Trophoblast cell (in vitro differentiated cells and primary cell): ENCODE measurements at regions not wholly inside any gene's neighbourhood (a gene's known extent, or its start where the extent isn't known, plus 50 kb on each side); places are given as distances from the start of the nearest gene placed in this dataset.

Experiments
- DNase-seq, 2 donors: peaks; one replicate each; pipeline ENCODE4 v3.0.0-alpha.2; 2016
- H2AFZ ChIP-seq: 2 replicates; pipeline ENCODE4 v1.6.1; 2013; ENCODE audit warnings: low read length, moderate library complexity, mild to moderate bottlenecking; ENCODE audit not compliant: insufficient read depth, poor library complexity
- H2AK5ac ChIP-seq: 2 replicates; pipeline ENCODE4 v1.6.1; 2013; ENCODE audit warnings: mild to moderate bottlenecking, low read length
- H2BK120ac ChIP-seq: 2 replicates; pipeline ENCODE4 v1.6.1; 2013; ENCODE audit warnings: low read length, mild to moderate bottlenecking, moderate library complexity; ENCODE audit not compliant: insufficient read depth, poor library complexity
- H2BK12ac ChIP-seq: 2 replicates; pipeline ENCODE4 v1.6.1; 2013; ENCODE audit warnings: mild to moderate bottlenecking, low read length, moderate library complexity
- H2BK5ac ChIP-seq: 2 replicates; pipeline ENCODE4 v1.6.1; 2013; ENCODE audit warnings: low read length, low read depth, moderate library complexity, mild to moderate bottlenecking; ENCODE audit not compliant: poor library complexity
- H3K14ac ChIP-seq: 2 replicates; pipeline ENCODE4 v1.6.1; 2013; ENCODE audit warnings: mild to moderate bottlenecking, low read length
- H3K18ac ChIP-seq: 2 replicates; pipeline ENCODE4 v1.6.1; 2013; ENCODE audit warnings: mild to moderate bottlenecking, low read length
- H3K23ac ChIP-seq: 2 replicates; pipeline ENCODE4 v1.6.1; 2013; ENCODE audit warnings: low read length
- H3K27ac ChIP-seq: 2 replicates; pipeline ENCODE4 v1.5.1; 2013; ENCODE audit warnings: low read depth, mild to moderate bottlenecking, inconsistent platforms, low read length, moderate library complexity
- H3K27me3 ChIP-seq: 2 replicates; pipeline ENCODE4 v1.6.1; 2013; ENCODE audit warnings: inconsistent platforms, mild to moderate bottlenecking, low read length, moderate library complexity; ENCODE audit not compliant: insufficient read depth
- H3K36me3 ChIP-seq, 2 experiments: 1 replicate in 1 of 2; 2 replicates in 1 of 2; pipeline ENCODE4 v1.6.1; 2013; ENCODE audit warnings: low read length in 2 of 2, mild to moderate bottlenecking in 2 of 2, moderate library complexity in 1 of 2; ENCODE audit not compliant: insufficient read depth in 2 of 2, control insufficient read depth in 1 of 2
- H3K4ac ChIP-seq: 2 replicates; pipeline ENCODE4 v1.6.1; 2013; ENCODE audit warnings: low read depth, mild to moderate bottlenecking, low read length, moderate library complexity
- H3K4me1 ChIP-seq, 2 experiments: 1 replicate in 1 of 2; 2 replicates in 1 of 2; pipeline ENCODE4 v1.6.1; 2013; ENCODE audit warnings: low read length in 2 of 2, mild to moderate bottlenecking in 2 of 2, moderate library complexity in 1 of 2; ENCODE audit not compliant: insufficient read depth in 2 of 2, control insufficient read depth in 1 of 2
- H3K4me2 ChIP-seq: 2 replicates; pipeline ENCODE4 v1.6.1; 2013; ENCODE audit warnings: inconsistent platforms, mild to moderate bottlenecking, low read length, moderate library complexity
- H3K4me3 ChIP-seq: 2 replicates; pipeline ENCODE4 v1.5.1; 2013; ENCODE audit warnings: mild to moderate bottlenecking, low read depth, low read length, inconsistent platforms
- H3K79me1 ChIP-seq: one replicate; pipeline ENCODE4 v1.6.1; 2013; ENCODE audit warnings: low read length
- H3K79me2 ChIP-seq: 2 replicates; pipeline ENCODE4 v1.6.1; 2013; ENCODE audit warnings: low read length, mild to moderate bottlenecking; ENCODE audit not compliant: control insufficient read depth, insufficient read depth, poor library complexity
- H3K9ac ChIP-seq: 2 replicates; pipeline ENCODE4 v1.6.1; 2013; ENCODE audit warnings: mild to moderate bottlenecking, low read length
- H3K9me3 ChIP-seq: 2 replicates; pipeline ENCODE4 v1.6.1; 2013; ENCODE audit warnings: low read depth, mild to moderate bottlenecking, control low read depth, inconsistent platforms, low read length; ENCODE audit not compliant: insufficient read depth
- H4K12ac ChIP-seq: 2 replicates; pipeline ENCODE4 v1.6.1; 2013; ENCODE audit warnings: low read depth, mild to moderate bottlenecking, low read length, moderate library complexity
- H4K8ac ChIP-seq: 2 replicates; pipeline ENCODE4 v1.6.1; 2013; ENCODE audit warnings: low read depth, mild to moderate bottlenecking, low read length, moderate library complexity
- H4K91ac ChIP-seq: one replicate; pipeline ENCODE4 v1.6.1; 2013; ENCODE audit warnings: low read depth, mild to moderate bottlenecking, low read length, moderate library complexity
- WGBS: extraction: QIAGEN DNeasy Blood & Tissue Kit; methylation state at CpG from one replicate; pipeline ENCODE4 v1.1.7; 2013; ENCODE audit warnings: missing lambda C conversion rate; ENCODE audit not compliant: insufficient read length, insufficient coverage; ENCODE audit errors: extremely low coverage; 5-methylcytosine and 5-hydroxymethylcytosine counted together

GRCh38 chr22:49650336-49651241 lies 177.1 kb downstream of the BRD1 start:
- H3K27me3 ChIP-seq, result no peaks in the 10 kb centered on the region
- no peak overlapping the region for H3K4me2 ChIP-seq
- WGBS, result no CpG with 5 or more reads among the region's 32 CpGs
- no peak overlapping the region for H3K14ac ChIP-seq
- H4K8ac ChIP-seq, result no peak overlapping the region
- H2AFZ ChIP-seq, result no peak overlapping the region
- no peak overlapping the region for H4K12ac ChIP-seq
- H2BK120ac ChIP-seq, result no peak overlapping the region
- no peak for DNase-seq
- H2BK5ac ChIP-seq, result no peak overlapping the region
- H4K91ac ChIP-seq, result no peak overlapping the region
- no peak overlapping the region for H3K23ac ChIP-seq
- H2AK5ac ChIP-seq, result no peak overlapping the region
- H3K4me3 ChIP-seq, result no peak overlapping the region
- H3K18ac ChIP-seq, result no peak overlapping the region
- no peak overlapping the region for H3K4ac ChIP-seq
- H3K36me3 ChIP-seq, result no peaks in the 10 kb centered on the region
- H3K9me3 ChIP-seq, result no peaks in the 10 kb centered on the region
- H2BK12ac ChIP-seq, result no peak overlapping the region
- no peaks in the 10 kb centered on the region for H3K4me1 ChIP-seq
- H3K79me2 ChIP-seq, result no peaks in the 10 kb centered on the region
- no peak overlapping the region for H3K9ac ChIP-seq
- H3K79me1 ChIP-seq, result no peaks in the 10 kb centered on the region
- no peak overlapping the region for H3K27ac ChIP-seq

GRCh38 chr22:49649166-49650068 lies 178.3 kb downstream of the BRD1 start:
- Histone ChIP-seq H3K79me1 (no peaks in the 10 kb centered on the region), H3K27me3 (no peaks in the 10 kb centered on the region), H3K4me1 (no peaks in the 10 kb centered on the region), H2BK12ac (no peak overlapping the region), H3K9me3 (no peaks in the 10 kb centered on the region), H3K79me2 (no peaks in the 10 kb centered on the region), H3K27ac (no peak overlapping the region), H2BK5ac (no peak overlapping the region), H3K36me3 (no peaks in the 10 kb centered on the region), H4K91ac (no peak overlapping the region), H3K4me3 (no peak overlapping the region), H3K9ac (no peak overlapping the region), H2BK120ac (no peak overlapping the region), H4K12ac (no peak overlapping the region), H3K23ac (no peak overlapping the region), H3K18ac (no peak overlapping the region), H3K14ac (no peak overlapping the region), H3K4ac (no peak overlapping the region), H2AFZ (no peak overlapping the region), H4K8ac (no peak overlapping the region), H2AK5ac (no peak overlapping the region), H3K4me2 (no peak overlapping the region)
- no CpG with 5 or more reads among the region's 29 CpGs for WGBS
- DNase-seq, result no peak

- no peak overlapping the region for H4K12ac ChIP-seq
- H3K4me2 ChIP-seq, result no peak overlapping the region
Measured at GRCh38 chr22:49648053-49648452, 179.6 kb downstream of the BRD1 start.

GRCh38 chr22:49647627-49648026 lies 180.0 kb downstream of the BRD1 start:
- Histone ChIP-seq H2BK12ac (no peak overlapping the region), H3K14ac (no peak overlapping the region), H4K8ac (no peak overlapping the region), H3K4me1 (no peaks in the 10 kb centered on the region), H4K91ac (no peak overlapping the region), H3K4ac (no peak overlapping the region), H3K27me3 (no peaks in the 10 kb centered on the region), H3K4me2 (no peak overlapping the region), H3K4me3 (no peak overlapping the region), H2AFZ (no peak overlapping the region), H3K79me1 (no peaks in the 10 kb centered on the region), H3K79me2 (no peaks in the 10 kb centered on the region), H3K9me3 (peaks cover 1% of the 10 kb centered on the region), H3K9ac (no peak overlapping the region), H3K36me3 (no peaks in the 10 kb centered on the region), H3K23ac (no peak overlapping the region), H2BK5ac (no peak overlapping the region), H2AK5ac (no peak overlapping the region), H4K12ac (no peak overlapping the region), H3K18ac (no peak overlapping the region), H3K27ac (no peak overlapping the region), H2BK120ac (no peak overlapping the region)
- WGBS, result no CpG with 5 or more reads among the region's 3 CpGs
- no peak for DNase-seq

More at GRCh38 chr22:49648053-49648452, 179.6 kb downstream of the BRD1 start:
- Histone ChIP-seq H2AK5ac (no peak overlapping the region), H3K9me3 (peaks cover 1% of the 10 kb centered on the region), H3K79me2 (no peaks in the 10 kb centered on the region), H3K23ac (no peak overlapping the region), H3K36me3 (no peaks in the 10 kb centered on the region), H2BK120ac (no peak overlapping the region), H3K79me1 (no peaks in the 10 kb centered on the region), H3K4ac (no peak overlapping the region), H4K8ac (no peak overlapping the region), H3K27me3 (no peaks in the 10 kb centered on the region), H3K4me1 (no peaks in the 10 kb centered on the region), H2AFZ (no peak overlapping the region), H3K18ac (no peak overlapping the region), H2BK5ac (no peak overlapping the region), H4K91ac (no peak overlapping the region), H3K27ac (no peak overlapping the region), H2BK12ac (no peak overlapping the region), H3K4me3 (no peak overlapping the region), H3K9ac (no peak overlapping the region), H3K14ac (no peak overlapping the region)
- DNase-seq, result no peak
- no CpG with 5 or more reads among the region's 16 CpGs for WGBS
